Tibial artery (tissue), 4 donors: ENCODE measurements at regions not wholly inside any gene's neighbourhood (a gene's known extent, or its start where the extent isn't known, plus 50 kb on each side); places are given as distances from the start of the nearest gene placed in this dataset.
A peak's percentile ranks its signal among the peaks of the same experiment; 100 is the strongest.

Source experiments
- DNase-seq, 2 donors: peaks; one replicate each; pipeline ENCODE4 v3.0.0-alpha.2; 2019
- H3K27ac ChIP-seq, 2 donors: fragments of 200-600 bp; sonication (generic) in 1 of 2; 1 replicate in 1 of 2; 2 replicates in 1 of 2; pipeline ENCODE4 v1.5.1; 2018 to 2019; ENCODE audit warnings: mild to moderate bottlenecking in 1 of 2
- H3K27me3 ChIP-seq, 2 donors: fragments of 200-600 bp; sonication (generic) in 1 of 2; one replicate each; pipeline versions ENCODE4 v1.5.1 to v1.6.0; 2016 to 2019
- H3K36me3 ChIP-seq, 3 donors: fragments of 200-600 bp; sonication (generic) in 2 of 3; one replicate each; pipeline ENCODE4 v1.5.1; 2016 to 2019; ENCODE audit warnings: mild to moderate bottlenecking in 2 of 3
- H3K4me1 ChIP-seq, 4 donors: fragments of 200-600 bp; sonication (generic) in 2 of 4; 1 replicate in 3 of 4; 2 replicates in 1 of 4; pipeline ENCODE4 v1.5.1; 2016 to 2019
- H3K4me3 ChIP-seq, 2 donors: fragments of 200-600 bp; sonication (generic) in 1 of 2; 1 replicate in 1 of 2; 2 replicates in 1 of 2; pipeline ENCODE4 v1.5.1; 2018 to 2019; ENCODE audit warnings: mild to moderate bottlenecking in 2 of 2
- H3K9me3 ChIP-seq, 3 donors: fragments of 200-600 bp; sonication (generic) in 1 of 3; one replicate each; pipeline ENCODE4 v1.5.1; 2016 to 2019
- intact Hi-C: fragments of 100-400 bp; cut with DNase I; formaldehyde crosslinking; loops from one replicate; pipeline ENCODE4 v1.15.0; 2023; ENCODE audit warnings: low total_unique reads
- TF ChIP-seq, protein P1 (sequence below), 2 experiments: fragments of 200-600 bp in 1 of 2; fragments of 450-650 bp in 1 of 2; IDR thresholded peaks; one replicate each; pipeline ENCODE4 v1.5.1; 2017 to 2019; ENCODE audit warnings: antibody characterized with exemption in 2 of 2, mild to moderate bottlenecking in 1 of 2, moderate library complexity in 1 of 2

DNA sequence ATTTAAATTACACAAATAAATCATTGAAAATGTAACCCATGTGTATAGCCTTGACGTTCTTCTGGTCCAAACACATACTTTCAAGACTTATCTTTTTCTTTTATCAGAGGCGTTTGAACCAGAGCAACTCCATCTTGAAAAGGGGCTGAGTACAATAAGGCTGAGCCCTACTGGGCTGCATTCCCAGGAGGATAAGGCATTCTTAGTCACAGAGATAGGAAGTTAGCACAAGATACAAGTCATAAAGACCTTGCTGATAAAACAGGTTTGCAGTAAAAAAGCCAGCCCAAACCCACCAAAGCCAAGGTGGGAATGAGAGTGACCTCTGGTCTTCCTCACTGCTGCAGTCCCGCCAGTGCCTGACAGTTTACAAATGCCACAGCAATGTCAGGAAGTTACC lies 101.0 kb upstream of the IGSF10 start:
- no peak overlapping the region for H3K27ac ChIP-seq
- no peaks in the 10 kb centered on the region for H3K9me3 ChIP-seq
- H3K4me1 ChIP-seq: peaks cover 0 to 16% (median 5%) of the 10 kb centered on the region in 4 donors
- no peaks in the 10 kb centered on the region for H3K27me3 ChIP-seq
- DNase-seq: no peak
- TF ChIP-seq, protein P1, sequence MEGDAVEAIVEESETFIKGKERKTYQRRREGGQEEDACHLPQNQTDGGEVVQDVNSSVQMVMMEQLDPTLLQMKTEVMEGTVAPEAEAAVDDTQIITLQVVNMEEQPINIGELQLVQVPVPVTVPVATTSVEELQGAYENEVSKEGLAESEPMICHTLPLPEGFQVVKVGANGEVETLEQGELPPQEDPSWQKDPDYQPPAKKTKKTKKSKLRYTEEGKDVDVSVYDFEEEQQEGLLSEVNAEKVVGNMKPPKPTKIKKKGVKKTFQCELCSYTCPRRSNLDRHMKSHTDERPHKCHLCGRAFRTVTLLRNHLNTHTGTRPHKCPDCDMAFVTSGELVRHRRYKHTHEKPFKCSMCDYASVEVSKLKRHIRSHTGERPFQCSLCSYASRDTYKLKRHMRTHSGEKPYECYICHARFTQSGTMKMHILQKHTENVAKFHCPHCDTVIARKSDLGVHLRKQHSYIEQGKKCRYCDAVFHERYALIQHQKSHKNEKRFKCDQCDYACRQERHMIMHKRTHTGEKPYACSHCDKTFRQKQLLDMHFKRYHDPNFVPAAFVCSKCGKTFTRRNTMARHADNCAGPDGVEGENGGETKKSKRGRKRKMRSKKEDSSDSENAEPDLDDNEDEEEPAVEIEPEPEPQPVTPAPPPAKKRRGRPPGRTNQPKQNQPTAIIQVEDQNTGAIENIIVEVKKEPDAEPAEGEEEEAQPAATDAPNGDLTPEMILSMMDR (IDR thresholded peaks at IDR 0.05): no peak
- H3K36me3 ChIP-seq: no peaks in the 10 kb centered on the region
- H3K4me3 ChIP-seq: no peak overlapping the region
- intact Hi-C loops: loop anchor here (10.0 kb wide), 1 partner anchor 77 kb away; no protein-coding TSS in a partner anchor

DNA sequence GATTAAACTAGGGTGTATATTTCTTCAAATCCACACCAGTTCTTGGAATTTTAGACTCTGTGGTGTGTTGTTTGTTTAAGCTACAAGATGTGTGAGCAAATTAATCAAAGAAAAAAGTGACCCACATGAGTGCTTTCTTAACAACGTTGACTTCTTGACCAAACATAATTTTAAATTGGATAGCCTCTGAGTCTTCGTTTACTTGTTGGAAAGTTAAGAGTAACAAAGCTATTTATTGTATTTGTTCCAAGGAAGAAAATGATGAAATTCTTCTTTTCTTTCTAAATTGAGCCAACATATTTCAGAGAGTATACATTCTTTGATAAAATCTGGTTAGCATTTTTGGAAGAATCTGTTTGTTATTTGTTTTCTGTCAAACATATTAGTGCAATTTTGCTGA lies 99.9 kb upstream of the IGSF10 start:
- TF ChIP-seq, protein P1 (IDR thresholded peaks at IDR 0.05): no peak
- H3K4me1 ChIP-seq: peaks cover 0 to 16% (median 5%) of the 10 kb centered on the region in 4 donors
- H3K27me3 ChIP-seq: no peaks in the 10 kb centered on the region
- H3K27ac ChIP-seq: no peak overlapping the region
- intact Hi-C loops: loop anchor here (10.0 kb wide), 1 partner anchor 76 kb away; no protein-coding TSS in a partner anchor
- no peak overlapping the region for H3K4me3 ChIP-seq
- no peaks in the 10 kb centered on the region for H3K9me3 ChIP-seq
- no peaks in the 10 kb centered on the region for H3K36me3 ChIP-seq
- no peak for DNase-seq

DNA sequence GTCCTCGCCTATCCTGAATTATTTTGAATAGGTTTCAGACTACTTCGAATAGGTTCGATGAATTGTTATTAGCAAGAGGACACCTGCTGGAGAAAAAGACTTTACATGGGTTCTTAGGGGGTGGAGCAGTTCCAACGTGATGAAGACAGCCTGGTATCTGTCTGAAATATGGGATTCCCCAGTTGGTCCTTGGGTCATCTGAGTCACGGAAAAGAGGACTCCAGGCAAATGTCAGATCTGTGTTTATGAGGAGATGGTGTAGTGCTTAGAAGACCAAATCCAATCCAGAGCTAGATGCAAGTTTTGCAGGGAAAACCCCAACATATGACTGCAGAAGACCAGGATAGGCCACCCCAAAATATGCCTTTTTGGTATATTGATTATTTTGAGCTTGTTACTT lies 98.9 kb upstream of the IGSF10 start:
- Histone ChIP-seq H3K4me1 (peaks cover 0 to 16% (median 5%) of the 10 kb centered on the region in 4 donors), H3K36me3 (no peaks in the 10 kb centered on the region), H3K4me3 (no peak overlapping the region), H3K27ac (no peak overlapping the region), H3K9me3 (no peaks in the 10 kb centered on the region), H3K27me3 (no peaks in the 10 kb centered on the region)
- no peak for DNase-seq
- intact Hi-C loops: loop anchor here (10.0 kb wide), 1 partner anchor 75 kb away; no protein-coding TSS in a partner anchor
- TF ChIP-seq, protein P1 (IDR thresholded peaks at IDR 0.05): no peak

- intact Hi-C loops: no loop called here
- Histone ChIP-seq H3K9me3 (no peaks in the 10 kb centered on the region), H3K4me1 (peaks cover 0 to 16% (median 5%) of the 10 kb centered on the region in 4 donors), H3K27ac (peak overlapping the region in 1 of 2 donors; percentile 26), H3K4me3 (no peak overlapping the region), H3K36me3 (no peaks in the 10 kb centered on the region), H3K27me3 (no peaks in the 10 kb centered on the region)
- DNase-seq: no peak
- TF ChIP-seq, protein P1 (IDR thresholded peaks at IDR 0.05): no peak
These were observed 97.8 kb upstream of the IGSF10 start for GRCh38 chr3:151558661-151559060.

DNA sequence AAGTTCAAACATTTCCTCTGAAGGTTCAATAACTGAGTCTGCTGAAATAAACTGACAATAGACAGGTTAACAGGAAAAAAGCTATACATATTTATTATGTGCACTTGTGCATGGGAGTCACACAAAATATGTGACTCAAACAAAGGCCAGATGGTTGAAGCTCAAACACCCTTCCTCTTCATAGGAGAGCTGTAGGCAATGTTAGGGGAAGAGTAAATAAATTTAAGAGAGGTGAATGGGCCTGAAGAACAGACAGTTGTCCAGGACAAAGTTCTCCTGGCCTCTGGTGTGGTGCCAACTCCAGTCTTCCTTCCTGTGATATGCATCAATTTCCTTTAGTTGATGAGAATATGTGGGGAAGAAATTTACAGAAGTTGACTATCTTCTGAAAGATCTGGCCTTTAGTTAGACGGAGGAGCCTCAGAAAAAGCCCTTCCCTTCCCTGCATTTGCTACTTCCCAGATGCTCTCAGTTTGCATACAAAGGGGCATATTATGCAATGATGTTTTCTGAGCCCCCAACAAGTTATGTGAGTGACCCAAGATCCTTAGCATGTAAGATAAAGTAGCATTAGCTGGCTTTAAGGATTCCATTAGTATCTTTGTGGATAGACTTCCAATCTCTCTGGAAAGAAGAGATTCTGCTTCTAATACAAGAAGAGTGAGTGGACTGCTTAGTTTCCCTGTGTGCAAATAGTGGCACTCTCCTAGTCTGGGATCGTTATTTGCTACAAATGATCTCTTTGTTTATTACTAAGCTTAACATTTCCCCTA lies 96.4 kb upstream of the IGSF10 start:
- Histone ChIP-seq H3K27ac (no peak overlapping the region), H3K27me3 (no peaks in the 10 kb centered on the region), H3K36me3 (no peaks in the 10 kb centered on the region), H3K9me3 (no peaks in the 10 kb centered on the region), H3K4me1 (peaks cover 0 to 16% (median 5%) of the 10 kb centered on the region in 4 donors), H3K4me3 (no peak overlapping the region)
- TF ChIP-seq, protein P1 (IDR thresholded peaks at IDR 0.05): no peak
- DNase-seq: no peak
- intact Hi-C loops: no loop called here
